ENCODE measurements at regions not wholly inside any gene's neighbourhood (a gene's known extent, or its start where the extent isn't known, plus 50 kb on each side); places are given as distances from the start of the nearest gene placed in this dataset.
"Not testable (repeated sequence)": the region's sequence is repeated elsewhere in the genome, so short reads cannot be mapped to it uniquely, and the experiment has no call there.

- no peak for DNase-seq
- H3K9me3 ChIP-seq: no peaks in the 10 kb centered on the region
- H3K4me1 ChIP-seq: peaks cover 0 to 25% (median 4%) of the 10 kb centered on the region in 4 donors
- intact Hi-C loops (cut with DNase I): no loop called here
- H3K4me3 ChIP-seq: no peak overlapping the region
- H3K27me3 ChIP-seq: no peaks in the 10 kb centered on the region
- no peak for TF ChIP-seq POLR2A (IDR thresholded peaks at IDR 0.05)
- TF ChIP-seq, protein P1, sequence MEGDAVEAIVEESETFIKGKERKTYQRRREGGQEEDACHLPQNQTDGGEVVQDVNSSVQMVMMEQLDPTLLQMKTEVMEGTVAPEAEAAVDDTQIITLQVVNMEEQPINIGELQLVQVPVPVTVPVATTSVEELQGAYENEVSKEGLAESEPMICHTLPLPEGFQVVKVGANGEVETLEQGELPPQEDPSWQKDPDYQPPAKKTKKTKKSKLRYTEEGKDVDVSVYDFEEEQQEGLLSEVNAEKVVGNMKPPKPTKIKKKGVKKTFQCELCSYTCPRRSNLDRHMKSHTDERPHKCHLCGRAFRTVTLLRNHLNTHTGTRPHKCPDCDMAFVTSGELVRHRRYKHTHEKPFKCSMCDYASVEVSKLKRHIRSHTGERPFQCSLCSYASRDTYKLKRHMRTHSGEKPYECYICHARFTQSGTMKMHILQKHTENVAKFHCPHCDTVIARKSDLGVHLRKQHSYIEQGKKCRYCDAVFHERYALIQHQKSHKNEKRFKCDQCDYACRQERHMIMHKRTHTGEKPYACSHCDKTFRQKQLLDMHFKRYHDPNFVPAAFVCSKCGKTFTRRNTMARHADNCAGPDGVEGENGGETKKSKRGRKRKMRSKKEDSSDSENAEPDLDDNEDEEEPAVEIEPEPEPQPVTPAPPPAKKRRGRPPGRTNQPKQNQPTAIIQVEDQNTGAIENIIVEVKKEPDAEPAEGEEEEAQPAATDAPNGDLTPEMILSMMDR (IDR thresholded peaks at IDR 0.05): no peak
- H3K27ac ChIP-seq: no peak overlapping the region
- H3K36me3 ChIP-seq: no peaks in the 10 kb centered on the region
- 83% methylated on average over 2 of the region's 2 CpGs for whole genome bisulfite sequencing (ENCODE audit: insufficient coverage, low coverage, low lambda C conversion rate, missing lambda C conversion rate)
- no peak for ATAC-seq
Measured at GRCh38 chr2:64745562-64745961, 91.8 kb upstream of the SERTAD2 start.

GRCh38 chr2:64747690-64748091 is 94.0 kb upstream of the SERTAD2 start:
- Histone ChIP-seq H3K4me1 (peaks cover 0 to 25% (median 4%) of the 10 kb centered on the region in 4 donors), H3K4me3 (peak overlapping the region in 2 of 3 donors; percentile 14 to 17), H3K27ac (peak overlapping the region in 2 of 3 donors; percentile 51 to 89)
- H3K27me3 ChIP-seq; H3K9me3 ChIP-seq; H3K36me3 ChIP-seq; intact Hi-C loops (cut with DNase I): not testable (repeated sequence)
- ATAC-seq: peak in 3 of 4 donors; percentile 1 to 30 (median 2)
- 32% methylated on average over 3 of the region's 3 CpGs for WGBS (ENCODE audit: insufficient coverage, low coverage, low lambda C conversion rate, missing lambda C conversion rate)
- peak; percentile 35 to 78 (median 69) for DNase-seq

- no peak for DNase-seq
- intact Hi-C loops (cut with DNase I): no loop called here
- Histone ChIP-seq H3K36me3 (no peaks in the 10 kb centered on the region), H3K27me3 (no peaks in the 10 kb centered on the region), H3K4me3 (no peak overlapping the region), H3K9me3 (no peaks in the 10 kb centered on the region), H3K27ac (peak overlapping the region in 2 of 3 donors; percentile 5 to 89), H3K4me1 (peaks cover 0 to 25% (median 4%) of the 10 kb centered on the region in 4 donors)
- TF ChIP-seq, protein P1 (IDR thresholded peaks at IDR 0.05): no peak
- TF ChIP-seq POLR2A (IDR thresholded peaks at IDR 0.05): no peak
- WGBS (ENCODE audit: insufficient coverage, low coverage, low lambda C conversion rate, missing lambda C conversion rate): 97% methylated on average over 3 of the region's 3 CpGs
- no peak for ATAC-seq
Measured at GRCh38 chr2:64748147-64748546, 94.4 kb upstream of the SERTAD2 start.

- H3K27ac ChIP-seq: peak overlapping the region in 2 of 3 donors; percentile 89 to 93
- DNase-seq (no peak), ATAC-seq (no peak)
- H3K36me3 ChIP-seq: no peaks in the 10 kb centered on the region
- peaks cover 0 to 25% (median 4%) of the 10 kb centered on the region in 4 donors for H3K4me1 ChIP-seq
- H3K4me3 ChIP-seq: no peak overlapping the region
- no peak for TF ChIP-seq POLR2A (IDR thresholded peaks at IDR 0.05)
- TF ChIP-seq, protein P1 (IDR thresholded peaks at IDR 0.05): no peak
- H3K9me3 ChIP-seq: no peaks in the 10 kb centered on the region
- H3K27me3 ChIP-seq: no peaks in the 10 kb centered on the region
- intact Hi-C loops (cut with DNase I): no loop called here
- 42% methylated on average over 2 of the region's 2 CpGs for WGBS (ENCODE audit: insufficient coverage, low coverage, low lambda C conversion rate, missing lambda C conversion rate)
Measured at GRCh38 chr2:64748561-64748960, 94.8 kb upstream of the SERTAD2 start.

DNA sequence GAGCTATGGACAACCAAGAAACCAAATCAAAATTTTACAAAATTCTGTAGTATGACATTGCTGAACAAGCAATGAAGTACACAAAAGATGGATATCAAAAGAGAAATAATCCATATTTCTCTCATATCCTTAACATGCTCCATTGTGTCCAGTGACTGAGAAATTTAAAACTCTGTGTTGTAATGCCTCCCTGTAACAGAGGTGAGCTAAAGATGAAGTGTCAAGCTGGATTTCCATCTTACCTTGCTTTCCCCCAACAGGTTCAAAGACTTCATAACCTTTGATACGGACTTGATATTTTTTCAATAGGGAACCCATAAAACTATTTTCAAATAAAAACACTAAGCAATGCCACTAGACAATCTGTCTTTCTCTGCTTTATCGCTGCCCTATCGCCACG is 95.7 kb upstream of the SERTAD2 start:
- no peaks in the 10 kb centered on the region for H3K27me3 ChIP-seq
- intact Hi-C loops (cut with DNase I): no loop called here
- no peaks in the 10 kb centered on the region for H3K9me3 ChIP-seq
- peak overlapping the region; percentile 89 to 93 (median 92) for H3K27ac ChIP-seq
- no peaks in the 10 kb centered on the region for H3K36me3 ChIP-seq
- no peak for TF ChIP-seq POLR2A (IDR thresholded peaks at IDR 0.05)
- TF ChIP-seq, protein P1 (IDR thresholded peaks at IDR 0.05): no peak
- DNase-seq (no peak), ATAC-seq (no peak)
- 24% methylated on average over 4 of the region's 4 CpGs for WGBS (ENCODE audit: insufficient coverage, low coverage, low lambda C conversion rate, missing lambda C conversion rate)
- H3K4me1 ChIP-seq: peaks cover 0 to 25% (median 4%) of the 10 kb centered on the region in 4 donors
- H3K4me3 ChIP-seq: peak overlapping the region in 2 of 3 donors; percentile 61 to 71

All from right lobe of liver (tissue), 6 donors.